GM20000 (cell line): ENCODE measurements at regions not wholly inside any gene's neighbourhood (a gene's known extent, or its start where the extent isn't known, plus 50 kb on each side); places are given as distances from the start of the nearest gene placed in this dataset.

ENCODE experiments used
- DNase-seq: peaks from one replicate; pipeline ENCODE4 v3.0.0; 2012; ENCODE audit warnings: low spot score
- TF ChIP-seq, protein P1 (sequence below): IDR thresholded peaks from 2 replicates; pipeline ENCODE4 v1.5.1; 2012; ENCODE audit warnings: mild to moderate bottlenecking, control low read depth; ENCODE audit errors: extremely low read depth, missing control alignments

DNA sequence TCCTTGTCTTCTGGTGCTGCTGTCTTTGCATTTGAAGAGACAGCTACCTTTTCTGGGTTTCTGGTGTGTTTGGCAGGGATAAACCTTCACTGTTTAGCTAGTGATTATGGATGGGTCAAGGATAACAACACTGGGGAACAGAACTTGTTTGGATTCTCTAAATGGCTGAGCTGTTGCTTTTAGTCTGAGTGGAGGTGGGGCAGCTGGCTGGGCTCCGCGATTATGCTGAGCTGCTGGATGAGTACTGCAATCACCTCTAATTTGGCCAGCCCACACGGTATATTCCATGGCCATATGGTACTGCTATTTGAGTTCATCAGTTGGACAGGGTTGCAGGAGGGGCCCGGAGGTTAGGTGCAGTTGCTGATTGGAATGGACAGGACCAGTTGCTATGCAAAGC, 361.6 kb upstream of the TFPI start:
- DNase-seq: no peak
- TF ChIP-seq, protein P1, sequence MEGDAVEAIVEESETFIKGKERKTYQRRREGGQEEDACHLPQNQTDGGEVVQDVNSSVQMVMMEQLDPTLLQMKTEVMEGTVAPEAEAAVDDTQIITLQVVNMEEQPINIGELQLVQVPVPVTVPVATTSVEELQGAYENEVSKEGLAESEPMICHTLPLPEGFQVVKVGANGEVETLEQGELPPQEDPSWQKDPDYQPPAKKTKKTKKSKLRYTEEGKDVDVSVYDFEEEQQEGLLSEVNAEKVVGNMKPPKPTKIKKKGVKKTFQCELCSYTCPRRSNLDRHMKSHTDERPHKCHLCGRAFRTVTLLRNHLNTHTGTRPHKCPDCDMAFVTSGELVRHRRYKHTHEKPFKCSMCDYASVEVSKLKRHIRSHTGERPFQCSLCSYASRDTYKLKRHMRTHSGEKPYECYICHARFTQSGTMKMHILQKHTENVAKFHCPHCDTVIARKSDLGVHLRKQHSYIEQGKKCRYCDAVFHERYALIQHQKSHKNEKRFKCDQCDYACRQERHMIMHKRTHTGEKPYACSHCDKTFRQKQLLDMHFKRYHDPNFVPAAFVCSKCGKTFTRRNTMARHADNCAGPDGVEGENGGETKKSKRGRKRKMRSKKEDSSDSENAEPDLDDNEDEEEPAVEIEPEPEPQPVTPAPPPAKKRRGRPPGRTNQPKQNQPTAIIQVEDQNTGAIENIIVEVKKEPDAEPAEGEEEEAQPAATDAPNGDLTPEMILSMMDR: no peak

DNA sequence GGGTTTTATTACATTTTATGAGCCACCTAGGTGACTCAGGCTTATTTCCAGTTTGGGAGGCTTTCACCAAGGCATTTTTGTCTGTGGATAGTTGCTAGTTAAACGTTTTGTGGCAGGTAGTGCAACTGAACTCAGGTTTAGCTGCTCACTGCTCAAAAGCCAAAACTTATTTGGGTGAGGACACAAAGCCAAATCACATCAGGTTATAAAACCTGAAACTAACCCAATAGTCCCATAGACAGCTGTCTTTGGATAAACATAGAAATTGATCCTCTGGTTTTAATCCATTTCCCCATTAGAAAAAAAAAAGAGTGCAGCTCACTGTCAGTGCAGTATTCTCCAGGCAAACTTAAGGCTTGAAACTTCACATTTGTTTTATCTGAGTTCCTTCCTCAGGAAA, 362.6 kb upstream of the TFPI start:
- TF ChIP-seq, protein P1: no peak

DNA sequence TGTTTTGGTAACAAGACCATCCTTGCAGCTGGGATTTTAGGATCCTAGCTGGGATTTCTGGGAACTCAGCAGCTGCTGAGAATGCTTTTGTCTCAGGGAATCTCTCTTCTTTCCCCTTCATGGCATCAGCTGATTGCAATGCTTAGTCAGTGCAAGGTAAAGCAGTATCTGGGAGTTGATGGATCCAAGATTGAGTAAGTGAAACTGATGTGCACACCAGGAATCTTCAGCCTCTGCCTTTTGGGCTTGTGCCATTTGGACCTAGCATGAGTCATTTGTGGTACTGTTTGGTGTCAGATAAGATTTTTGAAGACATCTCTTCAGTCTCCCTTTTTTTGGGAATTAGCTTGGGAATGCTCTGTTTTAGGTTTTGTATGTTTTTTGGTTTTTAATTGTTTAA, 363.3 kb upstream of the TFPI start:
- TF ChIP-seq, protein P1: no peak
- no peak for DNase-seq

More for the DNA sequence above, 362.6 kb upstream of the TFPI start:
- DNase-seq: no peak

DNA sequence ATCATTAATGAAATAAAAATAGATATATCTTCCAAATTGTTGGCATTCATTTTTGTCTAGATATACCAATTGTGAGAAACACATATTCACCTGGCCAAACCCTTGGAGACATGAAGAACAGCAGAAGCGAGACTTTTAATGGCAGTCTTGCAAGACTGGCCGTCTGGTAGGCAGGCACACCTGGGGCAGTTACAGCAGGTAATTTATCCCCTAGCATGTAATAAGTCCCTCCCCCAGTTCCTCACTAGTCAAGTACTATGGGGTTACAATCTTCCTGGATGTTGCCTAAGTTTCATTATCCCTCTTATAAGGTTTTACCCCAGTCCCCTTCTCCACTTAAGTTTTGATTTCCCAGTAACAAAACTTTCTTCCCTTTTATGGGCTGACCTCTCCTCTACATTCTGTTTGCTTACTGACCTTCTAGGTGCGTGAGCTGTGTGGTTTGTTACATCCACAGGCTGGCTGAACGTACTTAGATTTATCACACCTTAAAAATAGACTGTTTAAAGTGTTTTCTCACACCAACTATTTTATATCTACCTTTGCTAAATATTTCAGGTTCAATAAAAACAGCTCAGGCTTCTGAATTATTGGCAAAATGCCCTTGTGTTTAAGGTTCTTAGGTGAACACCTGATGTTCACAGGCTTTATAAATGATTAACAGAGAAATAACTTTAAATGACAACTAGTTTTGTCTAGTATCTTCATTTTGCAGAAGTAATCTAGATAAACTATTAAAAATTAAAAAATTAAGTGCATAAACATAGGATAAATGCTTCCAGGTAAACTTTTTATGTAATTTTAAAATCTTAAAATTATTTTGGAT, 365.0 kb upstream of the TFPI start:
- TF ChIP-seq, protein P1: no peak
- no peak for DNase-seq

DNA sequence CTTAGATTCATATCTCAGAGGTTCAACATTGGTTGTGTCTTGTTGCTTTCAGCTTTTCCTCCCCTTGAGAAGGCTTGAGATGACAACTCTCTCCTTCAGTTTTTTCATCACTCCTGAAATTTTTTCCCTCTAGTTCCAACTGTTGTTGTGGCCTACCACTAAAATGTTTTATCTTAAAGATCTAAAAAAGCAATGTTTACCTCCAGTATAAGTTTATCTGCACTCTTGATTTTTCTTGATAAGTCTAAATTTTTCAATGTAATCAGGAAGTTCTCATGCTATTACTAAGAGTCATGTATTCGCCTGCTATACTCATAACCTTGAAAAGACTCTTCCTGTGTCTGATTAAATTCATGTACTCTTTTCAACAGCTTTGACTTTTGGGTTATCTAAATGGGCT, 366.3 kb upstream of the TFPI start:
- DNase-seq: no peak
- TF ChIP-seq, protein P1: no peak

DNA sequence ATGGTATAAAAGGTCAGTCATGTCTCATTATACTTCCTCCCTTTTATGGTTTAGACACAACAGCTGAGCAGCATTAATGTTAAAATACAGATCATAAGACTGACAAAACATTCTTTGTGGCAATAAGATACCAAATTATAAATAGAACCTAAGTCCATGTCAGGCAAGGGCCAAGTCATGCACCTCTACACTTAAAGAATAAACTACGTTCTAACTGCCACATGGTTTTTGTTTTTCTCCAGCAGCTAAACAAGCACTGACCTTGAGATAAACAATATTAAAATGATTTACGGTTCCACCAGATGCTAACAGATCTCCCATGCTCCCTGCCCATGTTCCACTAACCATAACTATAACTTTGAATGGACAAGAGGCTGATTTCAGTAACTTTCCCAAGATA, 368.6 kb upstream of the TFPI start:
- TF ChIP-seq, protein P1: no peak
- no peak for DNase-seq

DNA sequence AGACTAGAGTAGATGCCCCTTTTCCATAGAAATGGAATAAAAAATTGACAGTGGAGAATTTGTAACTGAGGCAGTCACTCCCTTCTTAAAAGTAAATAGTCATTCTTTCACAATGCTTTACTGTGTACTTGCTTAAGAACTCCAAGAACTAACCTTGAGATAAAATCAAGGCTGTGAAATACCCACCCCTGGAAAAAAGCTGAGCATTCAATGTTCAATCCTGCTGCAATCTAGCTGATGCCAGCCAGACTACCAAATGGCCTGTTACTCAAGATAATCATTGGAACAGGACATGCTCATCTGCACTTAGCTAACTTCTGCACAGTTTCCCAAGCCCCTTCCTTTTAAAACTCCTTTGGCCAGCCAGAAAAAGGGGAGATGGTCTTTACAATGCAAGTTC, 367.4 kb upstream of the GULP1 start:
- no peak for DNase-seq
- TF ChIP-seq, protein P1: no peak
